GM23338 (cell line): ENCODE measurements at regions not wholly inside any gene's neighbourhood (a gene's known extent, or its start where the extent isn't known, plus 50 kb on each side); places are given as distances from the start of the nearest gene placed in this dataset.

Experiments used
- ATAC-seq: fragments of 200-7000 bp; cut with Tn5 transposase; 3 replicates; pipeline ENCODE4 v1.9.1; 2020
- DNase-seq: peaks from one replicate; pipeline ENCODE4 v3.0.0-alpha.2; 2015; ENCODE audit warnings: low spot score
- H2AFZ ChIP-seq: fragments of 200-600 bp; sonication (generic); 2 replicates; pipeline ENCODE4 v1.8.0; 2016; ENCODE audit warnings: antibody characterized with exemption, mild to moderate bottlenecking, moderate library complexity
- H3F3A ChIP-seq: fragments of 200-600 bp; sonication (generic); replicated peaks from 2 replicates; pipeline ENCODE4 v1.8.0; 2017; ENCODE audit warnings: antibody characterized with exemption, mixed run types, low read depth
- H3K27ac ChIP-seq: fragments of 200-600 bp; sonication (generic); 2 replicates; pipeline ENCODE4 v1.6.1; 2016; ENCODE audit warnings: low read depth
- H3K27me3 ChIP-seq: fragments of 200-600 bp; sonication (generic); 2 replicates; pipeline ENCODE4 v1.8.0; 2016; ENCODE audit warnings: mild to moderate bottlenecking, mixed run types, moderate library complexity; ENCODE audit not compliant: insufficient read depth
- H3K36me3 ChIP-seq: fragments of 200-600 bp; sonication (generic); 2 replicates; pipeline ENCODE4 v1.8.0; 2016; ENCODE audit warnings: mild to moderate bottlenecking; ENCODE audit not compliant: insufficient read depth
- H3K4me1 ChIP-seq: fragments of 200-600 bp; sonication (generic); 2 replicates; pipeline ENCODE4 v1.8.0; 2016; ENCODE audit warnings: mild to moderate bottlenecking, moderate library complexity; ENCODE audit not compliant: insufficient read depth
- H3K4me2 ChIP-seq: fragments of 200-600 bp; sonication (generic); 2 replicates; pipeline ENCODE4 v1.7.1; 2017; ENCODE audit warnings: mixed run types
- H3K4me3 ChIP-seq: fragments of 200-600 bp; sonication (generic); 2 replicates; pipeline ENCODE4 v1.6.1; 2016; ENCODE audit warnings: mixed run types
- H3K79me2 ChIP-seq: fragments of 200-600 bp; sonication (generic); replicated peaks from 2 replicates; pipeline ENCODE4 v1.8.0; 2017; ENCODE audit warnings: mild to moderate bottlenecking; ENCODE audit not compliant: insufficient read depth
- H3K9me2 ChIP-seq: fragments of 200-600 bp; sonication (generic); 2 replicates; pipeline ENCODE4 v1.8.0; 2017; ENCODE audit not compliant: insufficient read depth
- H4K20me1 ChIP-seq: fragments of 200-600 bp; sonication (generic); replicated peaks from 2 replicates; pipeline ENCODE4 v1.8.0; 2017; ENCODE audit warnings: mild to moderate bottlenecking; ENCODE audit not compliant: insufficient read depth
- H3K27ac Mint-ChIP-seq: 2 replicates; pipeline ENCODE4 v1.8.0; 2020; ENCODE audit warnings: inconsistent platforms, mild to moderate bottlenecking, moderate library complexity, mixed read lengths
- H3K27me3 Mint-ChIP-seq: 3 replicates; pipeline ENCODE4 v1.8.0; 2022; ENCODE audit warnings: low read depth, mild to moderate bottlenecking, moderate library complexity, mixed read lengths, inconsistent platforms; ENCODE audit not compliant: insufficient read depth, poor library complexity
- H3K36me3 Mint-ChIP-seq: 3 replicates; pipeline ENCODE4 v1.8.0; 2021; ENCODE audit warnings: low read depth, mild to moderate bottlenecking, inconsistent platforms, moderate library complexity, mixed read lengths
- H3K4me1 Mint-ChIP-seq: 3 replicates; pipeline ENCODE4 v1.8.0; 2020; ENCODE audit warnings: mild to moderate bottlenecking, inconsistent platforms, mixed read lengths
- H3K4me3 Mint-ChIP-seq: 3 replicates; pipeline ENCODE4 v1.8.0; 2021; ENCODE audit warnings: moderate library complexity, mild to moderate bottlenecking, inconsistent platforms, mixed read lengths
- H3K9me3 Mint-ChIP-seq: 3 replicates; pipeline ENCODE4 v1.8.0; 2020; ENCODE audit warnings: moderate library complexity, mild to moderate bottlenecking, inconsistent platforms, mixed read lengths
- CREB1 ChIP-seq: fragments of 250-450 bp; sonication (Bioruptor Pico); IDR thresholded peaks from 2 replicates; pipeline ENCODE4 v1.5.0; 2020; ENCODE audit warnings: low read depth, mild to moderate bottlenecking, moderate library complexity
- EZH2 ChIP-seq: fragments of 200-600 bp; sonication (generic); IDR thresholded peaks from one replicate; pipeline ENCODE4 v1.8.0; 2017; ENCODE audit warnings: antibody characterized with exemption, mild to moderate bottlenecking, low read depth; ENCODE audit not compliant: unreplicated experiment
- EZH2phosphoT487 ChIP-seq: fragments of 200-600 bp; sonication (generic); IDR thresholded peaks from one replicate; pipeline ENCODE4 v1.8.1; 2018; ENCODE audit warnings: antibody characterized with exemption; ENCODE audit not compliant: unreplicated experiment
- JUNB ChIP-seq: IDR thresholded peaks from one replicate; pipeline ENCODE4 v1.6.1; 2016; ENCODE audit warnings: antibody characterized with exemption; ENCODE audit not compliant: unreplicated experiment
- NANOG ChIP-seq: IDR thresholded peaks from 2 replicates; pipeline ENCODE4 v1.6.1; 2016; ENCODE audit warnings: antibody characterized with exemption, borderline replicate concordance
- POLR2AphosphoS5 ChIP-seq: IDR thresholded peaks from 2 replicates; pipeline ENCODE4 v1.6.1; 2016; ENCODE audit warnings: antibody characterized with exemption, low read depth
- STAT1 ChIP-seq: IDR thresholded peaks from one replicate; pipeline ENCODE4 v1.6.1; 2016; ENCODE audit warnings: antibody characterized with exemption; ENCODE audit not compliant: unreplicated experiment
- ZNF114 ChIP-seq: fragments of 250-450 bp; sonication (Bioruptor Pico); IDR thresholded peaks from 2 replicates; pipeline ENCODE4 v1.5.0; 2020; ENCODE audit warnings: mild to moderate bottlenecking, moderate library complexity
- ZNF331 ChIP-seq: fragments of 250-450 bp; sonication (Bioruptor Pico); IDR thresholded peaks from 2 replicates; pipeline ENCODE4 v1.5.0; 2020; ENCODE audit warnings: low read depth, mild to moderate bottlenecking, moderate library complexity
- TF ChIP-seq, protein P1 (sequence below): IDR thresholded peaks from 2 replicates; pipeline ENCODE4 v1.6.1; 2016; ENCODE audit warnings: antibody characterized with exemption
- TF ChIP-seq, protein P2 (sequence below): IDR thresholded peaks from one replicate; pipeline ENCODE4 v1.6.1; 2018; ENCODE audit warnings: antibody characterized with exemption; ENCODE audit not compliant: unreplicated experiment
- TF ChIP-seq, protein P3 (sequence below), 2 experiments: fragments of 200-600 bp in 1 of 2; sonication (generic) in 1 of 2; conservative IDR thresholded peaks; 2 replicates each; pipeline versions ENCODE4 v1.5.1 to v1.6.1; 2016 to 2017; ENCODE audit warnings: antibody characterized with exemption in 2 of 2, low read depth in 2 of 2, mild to moderate bottlenecking in 2 of 2, moderate library complexity in 1 of 2
- TF ChIP-seq, protein P4 (sequence below): fragments of 250-450 bp; sonication (Bioruptor Pico); IDR thresholded peaks from 2 replicates; pipeline ENCODE4 v1.5.0; 2020; ENCODE audit warnings: mild to moderate bottlenecking, moderate library complexity

DNA sequence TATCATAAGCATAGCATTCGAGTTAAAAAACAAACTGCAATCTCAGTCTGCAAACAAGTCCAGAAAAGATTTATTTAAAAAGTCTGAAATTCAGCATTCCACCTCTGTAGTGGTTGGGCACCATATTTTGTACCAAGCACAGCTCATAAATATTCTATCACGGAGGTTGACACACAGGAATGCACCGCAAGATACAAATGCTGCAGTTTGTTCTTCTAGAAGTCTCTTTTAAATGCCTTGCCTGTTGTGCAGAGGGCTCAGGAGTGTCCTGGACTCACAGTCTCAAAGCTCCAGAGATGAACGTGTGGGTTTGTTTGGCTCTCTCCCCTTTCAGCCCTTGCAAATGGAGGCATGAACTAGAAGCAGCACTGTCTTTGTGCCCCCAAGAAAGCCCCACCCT is 212.4 kb upstream of the USP24 start:
- no peak overlapping the region for H3K4me3 Mint-ChIP-seq
- H3K4me3 ChIP-seq: no peak overlapping the region
- TF ChIP-seq STAT1 (no peak), EZH2phosphoT487 (no peak), JUNB (no peak), ZNF114 (CRISPR knock-in tag) (no peak), EZH2 (no peak), NANOG (no peak), ZNF331 (CRISPR knock-in tag) (no peak), POLR2AphosphoS5 (no peak), CREB1 (CRISPR knock-in tag) (no peak)
- TF ChIP-seq, protein P1, sequence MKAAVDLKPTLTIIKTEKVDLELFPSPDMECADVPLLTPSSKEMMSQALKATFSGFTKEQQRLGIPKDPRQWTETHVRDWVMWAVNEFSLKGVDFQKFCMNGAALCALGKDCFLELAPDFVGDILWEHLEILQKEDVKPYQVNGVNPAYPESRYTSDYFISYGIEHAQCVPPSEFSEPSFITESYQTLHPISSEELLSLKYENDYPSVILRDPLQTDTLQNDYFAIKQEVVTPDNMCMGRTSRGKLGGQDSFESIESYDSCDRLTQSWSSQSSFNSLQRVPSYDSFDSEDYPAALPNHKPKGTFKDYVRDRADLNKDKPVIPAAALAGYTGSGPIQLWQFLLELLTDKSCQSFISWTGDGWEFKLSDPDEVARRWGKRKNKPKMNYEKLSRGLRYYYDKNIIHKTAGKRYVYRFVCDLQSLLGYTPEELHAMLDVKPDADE: no peak
- TF ChIP-seq, protein P2, sequence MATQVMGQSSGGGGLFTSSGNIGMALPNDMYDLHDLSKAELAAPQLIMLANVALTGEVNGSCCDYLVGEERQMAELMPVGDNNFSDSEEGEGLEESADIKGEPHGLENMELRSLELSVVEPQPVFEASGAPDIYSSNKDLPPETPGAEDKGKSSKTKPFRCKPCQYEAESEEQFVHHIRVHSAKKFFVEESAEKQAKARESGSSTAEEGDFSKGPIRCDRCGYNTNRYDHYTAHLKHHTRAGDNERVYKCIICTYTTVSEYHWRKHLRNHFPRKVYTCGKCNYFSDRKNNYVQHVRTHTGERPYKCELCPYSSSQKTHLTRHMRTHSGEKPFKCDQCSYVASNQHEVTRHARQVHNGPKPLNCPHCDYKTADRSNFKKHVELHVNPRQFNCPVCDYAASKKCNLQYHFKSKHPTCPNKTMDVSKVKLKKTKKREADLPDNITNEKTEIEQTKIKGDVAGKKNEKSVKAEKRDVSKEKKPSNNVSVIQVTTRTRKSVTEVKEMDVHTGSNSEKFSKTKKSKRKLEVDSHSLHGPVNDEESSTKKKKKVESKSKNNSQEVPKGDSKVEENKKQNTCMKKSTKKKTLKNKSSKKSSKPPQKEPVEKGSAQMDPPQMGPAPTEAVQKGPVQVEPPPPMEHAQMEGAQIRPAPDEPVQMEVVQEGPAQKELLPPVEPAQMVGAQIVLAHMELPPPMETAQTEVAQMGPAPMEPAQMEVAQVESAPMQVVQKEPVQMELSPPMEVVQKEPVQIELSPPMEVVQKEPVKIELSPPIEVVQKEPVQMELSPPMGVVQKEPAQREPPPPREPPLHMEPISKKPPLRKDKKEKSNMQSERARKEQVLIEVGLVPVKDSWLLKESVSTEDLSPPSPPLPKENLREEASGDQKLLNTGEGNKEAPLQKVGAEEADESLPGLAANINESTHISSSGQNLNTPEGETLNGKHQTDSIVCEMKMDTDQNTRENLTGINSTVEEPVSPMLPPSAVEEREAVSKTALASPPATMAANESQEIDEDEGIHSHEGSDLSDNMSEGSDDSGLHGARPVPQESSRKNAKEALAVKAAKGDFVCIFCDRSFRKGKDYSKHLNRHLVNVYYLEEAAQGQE: no peak
- TF ChIP-seq, protein P3, sequence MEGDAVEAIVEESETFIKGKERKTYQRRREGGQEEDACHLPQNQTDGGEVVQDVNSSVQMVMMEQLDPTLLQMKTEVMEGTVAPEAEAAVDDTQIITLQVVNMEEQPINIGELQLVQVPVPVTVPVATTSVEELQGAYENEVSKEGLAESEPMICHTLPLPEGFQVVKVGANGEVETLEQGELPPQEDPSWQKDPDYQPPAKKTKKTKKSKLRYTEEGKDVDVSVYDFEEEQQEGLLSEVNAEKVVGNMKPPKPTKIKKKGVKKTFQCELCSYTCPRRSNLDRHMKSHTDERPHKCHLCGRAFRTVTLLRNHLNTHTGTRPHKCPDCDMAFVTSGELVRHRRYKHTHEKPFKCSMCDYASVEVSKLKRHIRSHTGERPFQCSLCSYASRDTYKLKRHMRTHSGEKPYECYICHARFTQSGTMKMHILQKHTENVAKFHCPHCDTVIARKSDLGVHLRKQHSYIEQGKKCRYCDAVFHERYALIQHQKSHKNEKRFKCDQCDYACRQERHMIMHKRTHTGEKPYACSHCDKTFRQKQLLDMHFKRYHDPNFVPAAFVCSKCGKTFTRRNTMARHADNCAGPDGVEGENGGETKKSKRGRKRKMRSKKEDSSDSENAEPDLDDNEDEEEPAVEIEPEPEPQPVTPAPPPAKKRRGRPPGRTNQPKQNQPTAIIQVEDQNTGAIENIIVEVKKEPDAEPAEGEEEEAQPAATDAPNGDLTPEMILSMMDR (conservative IDR thresholded peaks at IDR 0.05; ENCODE audit: low read depth in 2 of 2): no peak
- TF ChIP-seq, protein P4, sequence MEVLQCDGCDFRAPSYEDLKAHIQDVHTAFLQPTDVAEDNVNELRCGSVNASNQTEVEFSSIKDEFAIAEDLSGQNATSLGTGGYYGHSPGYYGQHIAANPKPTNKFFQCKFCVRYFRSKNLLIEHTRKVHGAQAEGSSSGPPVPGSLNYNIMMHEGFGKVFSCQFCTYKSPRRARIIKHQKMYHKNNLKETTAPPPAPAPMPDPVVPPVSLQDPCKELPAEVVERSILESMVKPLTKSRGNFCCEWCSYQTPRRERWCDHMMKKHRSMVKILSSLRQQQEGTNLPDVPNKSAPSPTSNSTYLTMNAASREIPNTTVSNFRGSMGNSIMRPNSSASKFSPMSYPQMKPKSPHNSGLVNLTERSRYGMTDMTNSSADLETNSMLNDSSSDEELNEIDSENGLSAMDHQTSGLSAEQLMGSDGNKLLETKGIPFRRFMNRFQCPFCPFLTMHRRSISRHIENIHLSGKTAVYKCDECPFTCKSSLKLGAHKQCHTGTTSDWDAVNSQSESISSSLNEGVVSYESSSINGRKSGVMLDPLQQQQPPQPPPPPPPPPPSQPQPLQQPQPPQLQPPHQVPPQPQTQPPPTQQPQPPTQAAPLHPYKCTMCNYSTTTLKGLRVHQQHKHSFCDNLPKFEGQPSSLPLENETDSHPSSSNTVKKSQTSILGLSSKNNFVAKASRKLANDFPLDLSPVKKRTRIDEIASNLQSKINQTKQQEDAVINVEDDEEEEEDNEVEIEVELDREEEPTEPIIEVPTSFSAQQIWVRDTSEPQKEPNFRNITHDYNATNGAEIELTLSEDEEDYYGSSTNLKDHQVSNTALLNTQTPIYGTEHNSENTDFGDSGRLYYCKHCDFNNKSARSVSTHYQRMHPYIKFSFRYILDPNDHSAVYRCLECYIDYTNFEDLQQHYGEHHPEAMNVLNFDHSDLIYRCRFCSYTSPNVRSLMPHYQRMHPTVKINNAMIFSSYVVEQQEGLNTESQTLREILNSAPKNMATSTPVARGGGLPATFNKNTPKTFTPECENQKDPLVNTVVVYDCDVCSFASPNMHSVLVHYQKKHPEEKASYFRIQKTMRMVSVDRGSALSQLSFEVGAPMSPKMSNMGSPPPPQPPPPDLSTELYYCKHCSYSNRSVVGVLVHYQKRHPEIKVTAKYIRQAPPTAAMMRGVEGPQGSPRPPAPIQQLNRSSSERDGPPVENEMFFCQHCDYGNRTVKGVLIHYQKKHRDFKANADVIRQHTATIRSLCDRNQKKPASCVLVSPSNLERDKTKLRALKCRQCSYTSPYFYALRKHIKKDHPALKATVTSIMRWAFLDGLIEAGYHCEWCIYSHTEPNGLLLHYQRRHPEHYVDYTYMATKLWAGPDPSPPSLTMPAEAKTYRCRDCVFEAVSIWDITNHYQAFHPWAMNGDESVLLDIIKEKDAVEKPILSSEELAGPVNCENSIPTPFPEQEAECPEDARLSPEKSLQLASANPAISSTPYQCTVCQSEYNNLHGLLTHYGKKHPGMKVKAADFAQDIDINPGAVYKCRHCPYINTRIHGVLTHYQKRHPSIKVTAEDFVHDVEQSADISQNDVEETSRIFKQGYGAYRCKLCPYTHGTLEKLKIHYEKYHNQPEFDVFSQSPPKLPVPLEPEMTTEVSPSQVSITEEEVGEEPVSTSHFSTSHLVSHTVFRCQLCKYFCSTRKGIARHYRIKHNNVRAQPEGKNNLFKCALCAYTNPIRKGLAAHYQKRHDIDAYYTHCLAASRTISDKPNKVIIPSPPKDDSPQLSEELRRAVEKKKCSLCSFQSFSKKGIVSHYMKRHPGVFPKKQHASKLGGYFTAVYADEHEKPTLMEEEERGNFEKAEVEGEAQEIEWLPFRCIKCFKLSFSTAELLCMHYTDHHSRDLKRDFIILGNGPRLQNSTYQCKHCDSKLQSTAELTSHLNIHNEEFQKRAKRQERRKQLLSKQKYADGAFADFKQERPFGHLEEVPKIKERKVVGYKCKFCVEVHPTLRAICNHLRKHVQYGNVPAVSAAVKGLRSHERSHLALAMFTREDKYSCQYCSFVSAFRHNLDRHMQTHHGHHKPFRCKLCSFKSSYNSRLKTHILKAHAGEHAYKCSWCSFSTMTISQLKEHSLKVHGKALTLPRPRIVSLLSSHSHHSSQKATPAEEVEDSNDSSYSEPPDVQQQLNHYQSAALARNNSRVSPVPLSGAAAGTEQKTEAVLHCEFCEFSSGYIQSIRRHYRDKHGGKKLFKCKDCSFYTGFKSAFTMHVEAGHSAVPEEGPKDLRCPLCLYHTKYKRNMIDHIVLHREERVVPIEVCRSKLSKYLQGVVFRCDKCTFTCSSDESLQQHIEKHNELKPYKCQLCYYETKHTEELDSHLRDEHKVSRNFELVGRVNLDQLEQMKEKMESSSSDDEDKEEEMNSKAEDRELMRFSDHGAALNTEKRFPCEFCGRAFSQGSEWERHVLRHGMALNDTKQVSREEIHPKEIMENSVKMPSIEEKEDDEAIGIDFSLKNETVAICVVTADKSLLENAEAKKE: no peak
- H3K27ac ChIP-seq: no peak overlapping the region
- no peaks in the 10 kb centered on the region for H3K4me1 ChIP-seq
- ATAC-seq (no peak), DNase-seq (no peak)
- no peak overlapping the region for H3K4me2 ChIP-seq
- H3K36me3 Mint-ChIP-seq: no peaks in the 10 kb centered on the region
- H3K27ac Mint-ChIP-seq: no peak overlapping the region
- H3K27me3 Mint-ChIP-seq: no peaks in the 10 kb centered on the region
- 0 out of 2 replicates have a peak overlapping the region, but pooled peaks have one; percentile 28 for H2AFZ ChIP-seq
- no peaks in the 10 kb centered on the region for H3K27me3 ChIP-seq
- no peaks in the 10 kb centered on the region for H3K36me3 ChIP-seq
- H4K20me1 ChIP-seq: no peaks in the 10 kb centered on the region
- H3K4me1 Mint-ChIP-seq: no peaks in the 10 kb centered on the region
- H3K9me2 ChIP-seq: no peaks in the 10 kb centered on the region
- H3K79me2 ChIP-seq: no peaks in the 10 kb centered on the region
- H3K9me3 Mint-ChIP-seq: no peaks in the 10 kb centered on the region; the same call in 2 of the 3 replicates
- no peaks in the 10 kb centered on the region for H3F3A ChIP-seq
